GM23338 (cell line): ENCODE measurements at regions not wholly inside any gene's neighbourhood (a gene's known extent, or its start where the extent isn't known, plus 50 kb on each side); places are given as distances from the start of the nearest gene placed in this dataset.

Experiments used
- ATAC-seq: fragments of 200-7000 bp; cut with Tn5 transposase; 3 replicates; pipeline ENCODE4 v1.9.1; 2020
- DNase-seq: peaks from one replicate; pipeline ENCODE4 v3.0.0-alpha.2; 2015; ENCODE audit warnings: low spot score
- H2AFZ ChIP-seq: fragments of 200-600 bp; sonication (generic); 2 replicates; pipeline ENCODE4 v1.8.0; 2016; ENCODE audit warnings: antibody characterized with exemption, mild to moderate bottlenecking, moderate library complexity
- H3F3A ChIP-seq: fragments of 200-600 bp; sonication (generic); replicated peaks from 2 replicates; pipeline ENCODE4 v1.8.0; 2017; ENCODE audit warnings: antibody characterized with exemption, mixed run types, low read depth
- H3K27ac ChIP-seq: fragments of 200-600 bp; sonication (generic); 2 replicates; pipeline ENCODE4 v1.6.1; 2016; ENCODE audit warnings: low read depth
- H3K27me3 ChIP-seq: fragments of 200-600 bp; sonication (generic); 2 replicates; pipeline ENCODE4 v1.8.0; 2016; ENCODE audit warnings: mild to moderate bottlenecking, mixed run types, moderate library complexity; ENCODE audit not compliant: insufficient read depth
- H3K36me3 ChIP-seq: fragments of 200-600 bp; sonication (generic); 2 replicates; pipeline ENCODE4 v1.8.0; 2016; ENCODE audit warnings: mild to moderate bottlenecking; ENCODE audit not compliant: insufficient read depth
- H3K4me1 ChIP-seq: fragments of 200-600 bp; sonication (generic); 2 replicates; pipeline ENCODE4 v1.8.0; 2016; ENCODE audit warnings: mild to moderate bottlenecking, moderate library complexity; ENCODE audit not compliant: insufficient read depth
- H3K4me2 ChIP-seq: fragments of 200-600 bp; sonication (generic); 2 replicates; pipeline ENCODE4 v1.7.1; 2017; ENCODE audit warnings: mixed run types
- H3K4me3 ChIP-seq: fragments of 200-600 bp; sonication (generic); 2 replicates; pipeline ENCODE4 v1.6.1; 2016; ENCODE audit warnings: mixed run types
- H3K79me2 ChIP-seq: fragments of 200-600 bp; sonication (generic); replicated peaks from 2 replicates; pipeline ENCODE4 v1.8.0; 2017; ENCODE audit warnings: mild to moderate bottlenecking; ENCODE audit not compliant: insufficient read depth
- H3K9me2 ChIP-seq: fragments of 200-600 bp; sonication (generic); 2 replicates; pipeline ENCODE4 v1.8.0; 2017; ENCODE audit not compliant: insufficient read depth
- H4K20me1 ChIP-seq: fragments of 200-600 bp; sonication (generic); replicated peaks from 2 replicates; pipeline ENCODE4 v1.8.0; 2017; ENCODE audit warnings: mild to moderate bottlenecking; ENCODE audit not compliant: insufficient read depth
- H3K27ac Mint-ChIP-seq: 2 replicates; pipeline ENCODE4 v1.8.0; 2020; ENCODE audit warnings: inconsistent platforms, mild to moderate bottlenecking, moderate library complexity, mixed read lengths
- H3K27me3 Mint-ChIP-seq: 3 replicates; pipeline ENCODE4 v1.8.0; 2022; ENCODE audit warnings: low read depth, mild to moderate bottlenecking, moderate library complexity, mixed read lengths, inconsistent platforms; ENCODE audit not compliant: insufficient read depth, poor library complexity
- H3K36me3 Mint-ChIP-seq: 3 replicates; pipeline ENCODE4 v1.8.0; 2021; ENCODE audit warnings: low read depth, mild to moderate bottlenecking, inconsistent platforms, moderate library complexity, mixed read lengths
- H3K4me1 Mint-ChIP-seq: 3 replicates; pipeline ENCODE4 v1.8.0; 2020; ENCODE audit warnings: mild to moderate bottlenecking, inconsistent platforms, mixed read lengths
- H3K4me3 Mint-ChIP-seq: 3 replicates; pipeline ENCODE4 v1.8.0; 2021; ENCODE audit warnings: moderate library complexity, mild to moderate bottlenecking, inconsistent platforms, mixed read lengths
- H3K9me3 Mint-ChIP-seq: 3 replicates; pipeline ENCODE4 v1.8.0; 2020; ENCODE audit warnings: moderate library complexity, mild to moderate bottlenecking, inconsistent platforms, mixed read lengths
- CREB1 ChIP-seq: fragments of 250-450 bp; sonication (Bioruptor Pico); IDR thresholded peaks from 2 replicates; pipeline ENCODE4 v1.5.0; 2020; ENCODE audit warnings: low read depth, mild to moderate bottlenecking, moderate library complexity
- EZH2 ChIP-seq: fragments of 200-600 bp; sonication (generic); IDR thresholded peaks from one replicate; pipeline ENCODE4 v1.8.0; 2017; ENCODE audit warnings: antibody characterized with exemption, mild to moderate bottlenecking, low read depth; ENCODE audit not compliant: unreplicated experiment
- EZH2phosphoT487 ChIP-seq: fragments of 200-600 bp; sonication (generic); IDR thresholded peaks from one replicate; pipeline ENCODE4 v1.8.1; 2018; ENCODE audit warnings: antibody characterized with exemption; ENCODE audit not compliant: unreplicated experiment
- JUNB ChIP-seq: IDR thresholded peaks from one replicate; pipeline ENCODE4 v1.6.1; 2016; ENCODE audit warnings: antibody characterized with exemption; ENCODE audit not compliant: unreplicated experiment
- NANOG ChIP-seq: IDR thresholded peaks from 2 replicates; pipeline ENCODE4 v1.6.1; 2016; ENCODE audit warnings: antibody characterized with exemption, borderline replicate concordance
- POLR2AphosphoS5 ChIP-seq: IDR thresholded peaks from 2 replicates; pipeline ENCODE4 v1.6.1; 2016; ENCODE audit warnings: antibody characterized with exemption, low read depth
- STAT1 ChIP-seq: IDR thresholded peaks from one replicate; pipeline ENCODE4 v1.6.1; 2016; ENCODE audit warnings: antibody characterized with exemption; ENCODE audit not compliant: unreplicated experiment
- ZNF114 ChIP-seq: fragments of 250-450 bp; sonication (Bioruptor Pico); IDR thresholded peaks from 2 replicates; pipeline ENCODE4 v1.5.0; 2020; ENCODE audit warnings: mild to moderate bottlenecking, moderate library complexity
- ZNF331 ChIP-seq: fragments of 250-450 bp; sonication (Bioruptor Pico); IDR thresholded peaks from 2 replicates; pipeline ENCODE4 v1.5.0; 2020; ENCODE audit warnings: low read depth, mild to moderate bottlenecking, moderate library complexity
- TF ChIP-seq, protein P1 (sequence below): IDR thresholded peaks from one replicate; pipeline ENCODE4 v1.6.1; 2018; ENCODE audit warnings: antibody characterized with exemption; ENCODE audit not compliant: unreplicated experiment
- TF ChIP-seq, protein P2 (sequence below): IDR thresholded peaks from 2 replicates; pipeline ENCODE4 v1.6.1; 2016; ENCODE audit warnings: antibody characterized with exemption
- TF ChIP-seq, protein P3 (sequence below), 2 experiments: fragments of 200-600 bp in 1 of 2; sonication (generic) in 1 of 2; conservative IDR thresholded peaks; 2 replicates each; pipeline versions ENCODE4 v1.5.1 to v1.6.1; 2016 to 2017; ENCODE audit warnings: antibody characterized with exemption in 2 of 2, low read depth in 2 of 2, mild to moderate bottlenecking in 2 of 2, moderate library complexity in 1 of 2
- TF ChIP-seq, protein P4 (sequence below): fragments of 250-450 bp; sonication (Bioruptor Pico); IDR thresholded peaks from 2 replicates; pipeline ENCODE4 v1.5.0; 2020; ENCODE audit warnings: mild to moderate bottlenecking, moderate library complexity

DNA sequence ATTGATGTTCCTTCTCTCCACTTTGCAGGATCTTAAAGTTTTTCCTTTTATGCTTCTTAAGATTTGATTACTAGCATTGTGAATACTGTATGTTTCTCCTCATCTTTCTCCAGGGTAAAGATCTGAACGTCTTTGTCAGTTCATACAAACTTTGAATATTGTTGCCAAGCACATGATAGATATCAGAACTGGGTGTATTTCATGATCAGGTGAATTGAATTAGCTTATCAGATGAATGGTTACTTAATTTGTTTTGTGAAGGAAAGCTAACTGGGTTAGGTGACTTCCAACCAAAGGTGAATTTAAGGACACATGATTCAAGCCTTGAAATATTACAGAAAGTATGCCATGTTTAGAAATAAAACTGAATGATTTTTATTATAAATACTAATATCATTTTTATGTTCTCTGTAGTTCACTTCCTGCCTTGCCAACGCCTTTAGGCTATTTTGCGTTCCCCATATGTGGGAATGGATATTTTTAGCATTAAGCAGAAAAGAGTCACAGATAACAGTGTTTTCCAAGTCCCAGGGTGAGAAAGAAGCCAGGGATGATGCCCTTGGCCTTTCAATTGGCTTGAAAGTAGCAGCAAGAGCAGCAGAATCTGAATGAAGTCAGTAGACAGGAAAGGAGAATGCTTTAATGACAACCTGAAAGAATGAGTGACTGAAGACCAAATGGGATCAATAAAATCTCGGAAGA lies 752.1 kb downstream of the NCAM2 start:
- Mint-ChIP-seq H3K27me3 (no peaks in the 10 kb centered on the region), H3K4me3 (no peak overlapping the region), H3K4me1 (no peaks in the 10 kb centered on the region; the same call in 2 of the 3 replicates), H3K27ac (no peak overlapping the region), H3K9me3 (peaks cover 8% of the 10 kb centered on the region; the same call in 2 of the 3 replicates), H3K36me3 (peaks cover 5% of the 10 kb centered on the region; the same call in 2 of the 3 replicates)
- Histone ChIP-seq H2AFZ (no peak overlapping the region), H4K20me1 (no peaks in the 10 kb centered on the region), H3K4me2 (no peak overlapping the region), H3K9me2 (no peaks in the 10 kb centered on the region), H3K36me3 (no peaks in the 10 kb centered on the region), H3K79me2 (no peaks in the 10 kb centered on the region), H3K27ac (no peak overlapping the region), H3K27me3 (no peaks in the 10 kb centered on the region), H3K4me1 (no peaks in the 10 kb centered on the region), H3F3A (no peaks in the 10 kb centered on the region), H3K4me3 (no peak overlapping the region)
- TF ChIP-seq POLR2AphosphoS5 (no peak), STAT1 (no peak), EZH2phosphoT487 (no peak), EZH2 (no peak), CREB1 (CRISPR knock-in tag) (no peak), ZNF331 (no peak), JUNB (no peak), NANOG (no peak), ZNF114 (no peak)
- TF ChIP-seq, protein P1, sequence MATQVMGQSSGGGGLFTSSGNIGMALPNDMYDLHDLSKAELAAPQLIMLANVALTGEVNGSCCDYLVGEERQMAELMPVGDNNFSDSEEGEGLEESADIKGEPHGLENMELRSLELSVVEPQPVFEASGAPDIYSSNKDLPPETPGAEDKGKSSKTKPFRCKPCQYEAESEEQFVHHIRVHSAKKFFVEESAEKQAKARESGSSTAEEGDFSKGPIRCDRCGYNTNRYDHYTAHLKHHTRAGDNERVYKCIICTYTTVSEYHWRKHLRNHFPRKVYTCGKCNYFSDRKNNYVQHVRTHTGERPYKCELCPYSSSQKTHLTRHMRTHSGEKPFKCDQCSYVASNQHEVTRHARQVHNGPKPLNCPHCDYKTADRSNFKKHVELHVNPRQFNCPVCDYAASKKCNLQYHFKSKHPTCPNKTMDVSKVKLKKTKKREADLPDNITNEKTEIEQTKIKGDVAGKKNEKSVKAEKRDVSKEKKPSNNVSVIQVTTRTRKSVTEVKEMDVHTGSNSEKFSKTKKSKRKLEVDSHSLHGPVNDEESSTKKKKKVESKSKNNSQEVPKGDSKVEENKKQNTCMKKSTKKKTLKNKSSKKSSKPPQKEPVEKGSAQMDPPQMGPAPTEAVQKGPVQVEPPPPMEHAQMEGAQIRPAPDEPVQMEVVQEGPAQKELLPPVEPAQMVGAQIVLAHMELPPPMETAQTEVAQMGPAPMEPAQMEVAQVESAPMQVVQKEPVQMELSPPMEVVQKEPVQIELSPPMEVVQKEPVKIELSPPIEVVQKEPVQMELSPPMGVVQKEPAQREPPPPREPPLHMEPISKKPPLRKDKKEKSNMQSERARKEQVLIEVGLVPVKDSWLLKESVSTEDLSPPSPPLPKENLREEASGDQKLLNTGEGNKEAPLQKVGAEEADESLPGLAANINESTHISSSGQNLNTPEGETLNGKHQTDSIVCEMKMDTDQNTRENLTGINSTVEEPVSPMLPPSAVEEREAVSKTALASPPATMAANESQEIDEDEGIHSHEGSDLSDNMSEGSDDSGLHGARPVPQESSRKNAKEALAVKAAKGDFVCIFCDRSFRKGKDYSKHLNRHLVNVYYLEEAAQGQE = no peak
- TF ChIP-seq, protein P2, sequence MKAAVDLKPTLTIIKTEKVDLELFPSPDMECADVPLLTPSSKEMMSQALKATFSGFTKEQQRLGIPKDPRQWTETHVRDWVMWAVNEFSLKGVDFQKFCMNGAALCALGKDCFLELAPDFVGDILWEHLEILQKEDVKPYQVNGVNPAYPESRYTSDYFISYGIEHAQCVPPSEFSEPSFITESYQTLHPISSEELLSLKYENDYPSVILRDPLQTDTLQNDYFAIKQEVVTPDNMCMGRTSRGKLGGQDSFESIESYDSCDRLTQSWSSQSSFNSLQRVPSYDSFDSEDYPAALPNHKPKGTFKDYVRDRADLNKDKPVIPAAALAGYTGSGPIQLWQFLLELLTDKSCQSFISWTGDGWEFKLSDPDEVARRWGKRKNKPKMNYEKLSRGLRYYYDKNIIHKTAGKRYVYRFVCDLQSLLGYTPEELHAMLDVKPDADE = no peak
- TF ChIP-seq, protein P3, sequence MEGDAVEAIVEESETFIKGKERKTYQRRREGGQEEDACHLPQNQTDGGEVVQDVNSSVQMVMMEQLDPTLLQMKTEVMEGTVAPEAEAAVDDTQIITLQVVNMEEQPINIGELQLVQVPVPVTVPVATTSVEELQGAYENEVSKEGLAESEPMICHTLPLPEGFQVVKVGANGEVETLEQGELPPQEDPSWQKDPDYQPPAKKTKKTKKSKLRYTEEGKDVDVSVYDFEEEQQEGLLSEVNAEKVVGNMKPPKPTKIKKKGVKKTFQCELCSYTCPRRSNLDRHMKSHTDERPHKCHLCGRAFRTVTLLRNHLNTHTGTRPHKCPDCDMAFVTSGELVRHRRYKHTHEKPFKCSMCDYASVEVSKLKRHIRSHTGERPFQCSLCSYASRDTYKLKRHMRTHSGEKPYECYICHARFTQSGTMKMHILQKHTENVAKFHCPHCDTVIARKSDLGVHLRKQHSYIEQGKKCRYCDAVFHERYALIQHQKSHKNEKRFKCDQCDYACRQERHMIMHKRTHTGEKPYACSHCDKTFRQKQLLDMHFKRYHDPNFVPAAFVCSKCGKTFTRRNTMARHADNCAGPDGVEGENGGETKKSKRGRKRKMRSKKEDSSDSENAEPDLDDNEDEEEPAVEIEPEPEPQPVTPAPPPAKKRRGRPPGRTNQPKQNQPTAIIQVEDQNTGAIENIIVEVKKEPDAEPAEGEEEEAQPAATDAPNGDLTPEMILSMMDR (conservative IDR thresholded peaks at IDR 0.05; ENCODE audit: low read depth in 2 of 2) = no peak
- TF ChIP-seq, protein P4, sequence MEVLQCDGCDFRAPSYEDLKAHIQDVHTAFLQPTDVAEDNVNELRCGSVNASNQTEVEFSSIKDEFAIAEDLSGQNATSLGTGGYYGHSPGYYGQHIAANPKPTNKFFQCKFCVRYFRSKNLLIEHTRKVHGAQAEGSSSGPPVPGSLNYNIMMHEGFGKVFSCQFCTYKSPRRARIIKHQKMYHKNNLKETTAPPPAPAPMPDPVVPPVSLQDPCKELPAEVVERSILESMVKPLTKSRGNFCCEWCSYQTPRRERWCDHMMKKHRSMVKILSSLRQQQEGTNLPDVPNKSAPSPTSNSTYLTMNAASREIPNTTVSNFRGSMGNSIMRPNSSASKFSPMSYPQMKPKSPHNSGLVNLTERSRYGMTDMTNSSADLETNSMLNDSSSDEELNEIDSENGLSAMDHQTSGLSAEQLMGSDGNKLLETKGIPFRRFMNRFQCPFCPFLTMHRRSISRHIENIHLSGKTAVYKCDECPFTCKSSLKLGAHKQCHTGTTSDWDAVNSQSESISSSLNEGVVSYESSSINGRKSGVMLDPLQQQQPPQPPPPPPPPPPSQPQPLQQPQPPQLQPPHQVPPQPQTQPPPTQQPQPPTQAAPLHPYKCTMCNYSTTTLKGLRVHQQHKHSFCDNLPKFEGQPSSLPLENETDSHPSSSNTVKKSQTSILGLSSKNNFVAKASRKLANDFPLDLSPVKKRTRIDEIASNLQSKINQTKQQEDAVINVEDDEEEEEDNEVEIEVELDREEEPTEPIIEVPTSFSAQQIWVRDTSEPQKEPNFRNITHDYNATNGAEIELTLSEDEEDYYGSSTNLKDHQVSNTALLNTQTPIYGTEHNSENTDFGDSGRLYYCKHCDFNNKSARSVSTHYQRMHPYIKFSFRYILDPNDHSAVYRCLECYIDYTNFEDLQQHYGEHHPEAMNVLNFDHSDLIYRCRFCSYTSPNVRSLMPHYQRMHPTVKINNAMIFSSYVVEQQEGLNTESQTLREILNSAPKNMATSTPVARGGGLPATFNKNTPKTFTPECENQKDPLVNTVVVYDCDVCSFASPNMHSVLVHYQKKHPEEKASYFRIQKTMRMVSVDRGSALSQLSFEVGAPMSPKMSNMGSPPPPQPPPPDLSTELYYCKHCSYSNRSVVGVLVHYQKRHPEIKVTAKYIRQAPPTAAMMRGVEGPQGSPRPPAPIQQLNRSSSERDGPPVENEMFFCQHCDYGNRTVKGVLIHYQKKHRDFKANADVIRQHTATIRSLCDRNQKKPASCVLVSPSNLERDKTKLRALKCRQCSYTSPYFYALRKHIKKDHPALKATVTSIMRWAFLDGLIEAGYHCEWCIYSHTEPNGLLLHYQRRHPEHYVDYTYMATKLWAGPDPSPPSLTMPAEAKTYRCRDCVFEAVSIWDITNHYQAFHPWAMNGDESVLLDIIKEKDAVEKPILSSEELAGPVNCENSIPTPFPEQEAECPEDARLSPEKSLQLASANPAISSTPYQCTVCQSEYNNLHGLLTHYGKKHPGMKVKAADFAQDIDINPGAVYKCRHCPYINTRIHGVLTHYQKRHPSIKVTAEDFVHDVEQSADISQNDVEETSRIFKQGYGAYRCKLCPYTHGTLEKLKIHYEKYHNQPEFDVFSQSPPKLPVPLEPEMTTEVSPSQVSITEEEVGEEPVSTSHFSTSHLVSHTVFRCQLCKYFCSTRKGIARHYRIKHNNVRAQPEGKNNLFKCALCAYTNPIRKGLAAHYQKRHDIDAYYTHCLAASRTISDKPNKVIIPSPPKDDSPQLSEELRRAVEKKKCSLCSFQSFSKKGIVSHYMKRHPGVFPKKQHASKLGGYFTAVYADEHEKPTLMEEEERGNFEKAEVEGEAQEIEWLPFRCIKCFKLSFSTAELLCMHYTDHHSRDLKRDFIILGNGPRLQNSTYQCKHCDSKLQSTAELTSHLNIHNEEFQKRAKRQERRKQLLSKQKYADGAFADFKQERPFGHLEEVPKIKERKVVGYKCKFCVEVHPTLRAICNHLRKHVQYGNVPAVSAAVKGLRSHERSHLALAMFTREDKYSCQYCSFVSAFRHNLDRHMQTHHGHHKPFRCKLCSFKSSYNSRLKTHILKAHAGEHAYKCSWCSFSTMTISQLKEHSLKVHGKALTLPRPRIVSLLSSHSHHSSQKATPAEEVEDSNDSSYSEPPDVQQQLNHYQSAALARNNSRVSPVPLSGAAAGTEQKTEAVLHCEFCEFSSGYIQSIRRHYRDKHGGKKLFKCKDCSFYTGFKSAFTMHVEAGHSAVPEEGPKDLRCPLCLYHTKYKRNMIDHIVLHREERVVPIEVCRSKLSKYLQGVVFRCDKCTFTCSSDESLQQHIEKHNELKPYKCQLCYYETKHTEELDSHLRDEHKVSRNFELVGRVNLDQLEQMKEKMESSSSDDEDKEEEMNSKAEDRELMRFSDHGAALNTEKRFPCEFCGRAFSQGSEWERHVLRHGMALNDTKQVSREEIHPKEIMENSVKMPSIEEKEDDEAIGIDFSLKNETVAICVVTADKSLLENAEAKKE (CRISPR knock-in tag) = no peak
- no peak for DNase-seq
- no peak for ATAC-seq
